Nephron progenitor cell (in vitro differentiated cells): ENCODE measurements at regions not wholly inside any gene's neighbourhood (a gene's known extent, or its start where the extent isn't known, plus 50 kb on each side); places are given as distances from the start of the nearest gene placed in this dataset.

Experiments
- DNase-seq: peaks from one replicate; pipeline ENCODE4 v3.0.0; 2021
- H3K27ac Mint-ChIP-seq: 2 replicates; pipeline ENCODE4 v1.8.0; 2021; ENCODE audit warnings: mild to moderate bottlenecking, moderate library complexity, mixed read lengths
- H3K27me3 Mint-ChIP-seq: 2 replicates; pipeline ENCODE4 v1.8.0; 2021; ENCODE audit warnings: mild to moderate bottlenecking, low read depth, mixed read lengths; ENCODE audit not compliant: poor library complexity
- H3K36me3 Mint-ChIP-seq: 2 replicates; pipeline ENCODE4 v1.8.0; 2021; ENCODE audit warnings: low read depth, mixed read lengths
- H3K4me1 Mint-ChIP-seq: 2 replicates; pipeline ENCODE4 v1.8.0; 2021; ENCODE audit warnings: mixed read lengths
- H3K4me3 Mint-ChIP-seq: 2 replicates; pipeline ENCODE4 v1.8.0; 2021; ENCODE audit warnings: mild to moderate bottlenecking, moderate library complexity, mixed read lengths
- H3K9me3 Mint-ChIP-seq: 2 replicates; pipeline ENCODE4 v1.8.0; 2021; ENCODE audit warnings: mild to moderate bottlenecking, moderate library complexity, mixed read lengths
- CTCF ChIP-seq: fragments of 200-600 bp; sonication (generic); IDR thresholded peaks from 2 replicates; pipeline ENCODE4 v1.5.0; 2021; ENCODE audit warnings: antibody characterized with exemption

GRCh38 chr15:25055356-25056068, 100.7 kb downstream of the SNRPN start:
- Mint-ChIP-seq H3K4me1 (no peaks in the 10 kb centered on the region), H3K27ac (no peak overlapping the region), H3K36me3 (peaks cover 100% of the 10 kb centered on the region), H3K27me3 (peaks cover 13% of the 10 kb centered on the region), H3K4me3 (no peak overlapping the region), H3K9me3 (peaks cover 100% of the 10 kb centered on the region)
- no peak for DNase-seq
- TF ChIP-seq CTCF: no peak

GRCh38 chr15:25056484-25057425, 102.0 kb downstream of the SNRPN start:
- H3K27me3 Mint-ChIP-seq: peaks cover 16% of the 10 kb centered on the region
- H3K4me3 Mint-ChIP-seq: no peak overlapping the region
- no peak for TF ChIP-seq CTCF
- no peak overlapping the region for H3K27ac Mint-ChIP-seq
- H3K4me1 Mint-ChIP-seq: no peaks in the 10 kb centered on the region
- DNase-seq: peak; percentile 5
- peaks cover 100% of the 10 kb centered on the region for H3K9me3 Mint-ChIP-seq
- peaks cover 100% of the 10 kb centered on the region for H3K36me3 Mint-ChIP-seq

GRCh38 chr15:25057574-25057973, 102.8 kb downstream of the SNRPN start:
- Mint-ChIP-seq H3K27me3 (peaks cover 14% of the 10 kb centered on the region), H3K36me3 (peaks cover 100% of the 10 kb centered on the region), H3K9me3 (peaks cover 100% of the 10 kb centered on the region), H3K27ac (no peak overlapping the region), H3K4me3 (no peak overlapping the region), H3K4me1 (no peaks in the 10 kb centered on the region)
- no peak for DNase-seq
- no peak for TF ChIP-seq CTCF

GRCh38 chr15:25058080-25058785, 103.4 kb downstream of the SNRPN start:
- no peak overlapping the region for H3K27ac Mint-ChIP-seq
- H3K9me3 Mint-ChIP-seq: peaks cover 100% of the 10 kb centered on the region
- peaks cover 14% of the 10 kb centered on the region for H3K27me3 Mint-ChIP-seq
- TF ChIP-seq CTCF: no peak
- peaks cover 100% of the 10 kb centered on the region for H3K36me3 Mint-ChIP-seq
- H3K4me1 Mint-ChIP-seq: no peaks in the 10 kb centered on the region
- H3K4me3 Mint-ChIP-seq: no peak overlapping the region
- no peak for DNase-seq

GRCh38 chr15:25059698-25060471, 105.1 kb downstream of the SNRPN start:
- Mint-ChIP-seq H3K27ac (no peak overlapping the region), H3K4me1 (no peaks in the 10 kb centered on the region), H3K36me3 (peaks cover 100% of the 10 kb centered on the region), H3K4me3 (no peak overlapping the region), H3K27me3 (peaks cover 14% of the 10 kb centered on the region), H3K9me3 (peaks cover 100% of the 10 kb centered on the region)
- TF ChIP-seq CTCF: no peak
- no peak for DNase-seq
